GM21447 (cell line): ENCODE measurements at regions not wholly inside any gene's neighbourhood (a gene's known extent, or its start where the extent isn't known, plus 50 kb on each side); places are given as distances from the start of the nearest gene placed in this dataset.
A peak's percentile ranks its signal among the peaks of the same experiment; 100 is the strongest.
"Not testable (repeated sequence)": the region's sequence is repeated elsewhere in the genome, so short reads cannot be mapped to it uniquely, and the experiment has no call there.

Source experiments
- ATAC-seq: cut with Tn5 transposase; IDR thresholded peaks from one replicate; pipeline ENCODE4 v1.9.1; 2021; ENCODE audit not compliant: unreplicated experiment

DNA sequence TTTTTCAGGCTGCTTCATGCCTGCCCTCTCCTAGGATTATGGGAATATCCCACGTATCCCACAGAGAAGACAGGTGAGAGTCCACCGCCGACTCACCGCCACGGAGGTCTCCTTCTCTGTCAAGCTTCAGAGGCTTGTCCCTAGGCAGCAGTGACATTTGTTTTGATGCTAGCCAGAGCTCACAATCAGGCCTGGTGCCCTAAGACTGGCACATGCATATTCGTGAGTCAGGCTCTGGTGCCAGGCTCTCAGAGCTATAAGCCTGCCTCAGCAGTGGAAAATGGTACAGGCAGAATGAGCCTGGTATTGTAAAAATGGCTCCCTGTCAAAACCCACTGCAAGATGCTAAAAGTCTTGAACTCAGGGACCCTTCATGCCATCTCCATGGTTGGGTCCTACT lies 65.5 kb downstream of the RBMY1A1 start:
- no peak for ATAC-seq

DNA sequence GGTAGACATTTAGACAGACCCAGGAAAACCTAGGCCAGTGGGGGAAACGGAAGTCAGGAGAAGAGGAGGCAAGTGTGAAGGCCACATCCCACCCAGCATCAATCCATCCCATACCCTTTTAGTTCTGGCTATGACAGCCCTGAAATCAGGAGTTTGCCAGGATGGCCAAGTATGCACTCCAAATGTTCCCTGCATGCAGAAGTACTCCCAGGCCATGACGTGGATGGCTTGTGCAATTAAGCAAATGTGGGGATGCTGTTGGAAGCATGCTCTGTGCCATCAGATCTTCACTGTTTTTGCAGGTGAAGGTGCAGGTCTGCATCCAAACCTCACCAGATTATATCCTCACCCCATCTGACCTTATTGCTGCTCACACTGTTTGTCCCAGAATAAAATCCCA lies 66.8 kb downstream of the RBMY1A1 start:
- no peak for ATAC-seq

DNA sequence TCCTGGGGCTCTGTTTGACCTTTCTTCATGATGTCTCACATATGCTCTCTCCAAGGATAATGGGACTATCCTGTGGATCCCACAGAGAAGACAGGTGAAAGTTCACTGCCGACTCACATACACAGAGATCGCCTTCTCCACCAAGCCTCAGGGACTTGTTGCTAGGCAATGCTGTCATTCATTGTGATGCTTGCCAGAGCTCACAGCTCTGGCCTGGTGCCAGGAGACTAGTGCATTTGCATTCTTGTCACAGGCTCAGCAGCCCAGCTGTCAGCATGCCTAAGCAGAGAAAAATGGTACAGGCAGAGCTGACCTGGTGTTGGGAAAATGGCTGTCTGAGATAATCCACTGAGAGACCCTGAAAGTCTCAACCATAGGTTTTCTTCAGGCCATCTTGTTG lies 67.9 kb downstream of the RBMY1A1 start:
- ATAC-seq: no peak

DNA sequence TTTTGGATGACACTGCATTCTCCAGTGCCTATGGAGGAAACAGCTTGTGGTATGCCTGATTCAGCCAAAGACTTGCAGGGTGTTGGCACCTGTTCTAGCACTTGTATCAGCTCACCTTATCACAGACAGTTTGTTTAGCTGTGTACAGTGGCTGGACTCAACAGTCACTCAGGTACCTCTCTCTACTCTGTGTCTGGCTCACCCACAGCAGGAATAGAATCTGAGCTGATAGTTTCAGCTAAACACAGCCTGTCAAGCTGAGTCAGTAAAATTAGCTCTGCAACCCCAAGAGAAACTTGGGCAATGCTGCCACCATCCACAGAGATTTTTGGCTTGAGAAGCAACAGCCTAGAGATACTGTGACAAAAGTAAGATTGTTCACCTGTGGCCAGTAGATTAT lies 101.5 kb downstream of the RBMY1A1 start:
- no peak for ATAC-seq

DNA sequence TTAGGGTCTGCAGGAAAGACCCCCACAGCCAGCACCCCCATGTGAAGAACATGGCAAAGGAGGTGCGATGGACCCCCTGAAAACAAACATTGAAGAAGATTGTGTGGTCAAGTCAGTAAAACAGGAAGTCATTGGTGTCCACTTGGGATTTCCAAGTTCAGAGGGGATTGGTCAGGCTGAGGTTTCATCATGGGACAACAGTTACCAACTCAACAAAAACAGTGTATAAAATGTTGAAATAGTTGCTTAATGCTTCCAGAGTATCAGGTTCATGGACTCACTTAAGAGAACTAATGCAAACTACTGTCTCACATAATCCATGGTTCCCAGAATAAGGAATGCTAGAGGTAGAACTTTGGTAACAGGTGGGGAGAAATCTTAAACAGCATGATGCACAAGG lies 115.8 kb downstream of the RBMY1A1 start:
- no peak for ATAC-seq

DNA sequence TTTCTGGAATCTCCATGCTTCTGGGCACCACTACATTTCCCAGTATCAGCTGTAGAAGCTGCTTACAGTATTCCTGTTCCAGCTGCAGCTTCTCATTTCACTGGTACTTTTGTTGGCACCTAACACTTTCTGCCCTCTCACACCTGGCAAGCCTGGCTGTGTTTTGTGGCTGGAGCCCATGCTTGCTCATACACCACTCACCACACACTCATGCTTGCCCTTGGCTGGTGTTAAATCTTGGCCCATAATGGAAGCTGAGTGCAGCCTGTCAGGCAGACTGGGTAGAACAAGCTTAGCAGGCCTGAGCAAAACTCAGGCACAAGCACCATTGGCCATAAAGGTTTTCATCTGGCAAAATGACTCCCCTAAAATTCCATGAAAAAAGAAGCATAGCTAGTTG lies 124.4 kb downstream of the RBMY1A1 start:
- not testable (repeated sequence) for ATAC-seq

DNA sequence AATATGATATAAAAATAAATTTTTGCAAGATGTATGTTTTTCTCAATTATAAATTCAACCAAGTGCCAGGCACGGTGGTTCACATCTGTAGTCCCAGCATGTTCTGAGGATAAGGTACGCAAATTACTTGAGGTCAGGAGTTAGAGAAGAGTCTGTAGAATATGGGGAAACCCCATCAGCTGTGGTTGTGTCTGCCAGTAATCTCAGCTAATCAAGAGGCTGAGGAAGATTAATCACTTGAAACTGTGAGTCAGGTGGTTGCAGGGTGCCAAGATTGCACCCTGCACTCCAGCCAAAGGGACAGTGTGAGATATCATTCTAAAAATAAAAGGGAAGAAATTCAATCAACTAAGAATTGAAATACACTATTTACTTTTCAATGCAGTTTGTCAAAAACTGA lies 144.9 kb downstream of the RBMY1A1 start:
- ATAC-seq: peak; percentile 46

DNA sequence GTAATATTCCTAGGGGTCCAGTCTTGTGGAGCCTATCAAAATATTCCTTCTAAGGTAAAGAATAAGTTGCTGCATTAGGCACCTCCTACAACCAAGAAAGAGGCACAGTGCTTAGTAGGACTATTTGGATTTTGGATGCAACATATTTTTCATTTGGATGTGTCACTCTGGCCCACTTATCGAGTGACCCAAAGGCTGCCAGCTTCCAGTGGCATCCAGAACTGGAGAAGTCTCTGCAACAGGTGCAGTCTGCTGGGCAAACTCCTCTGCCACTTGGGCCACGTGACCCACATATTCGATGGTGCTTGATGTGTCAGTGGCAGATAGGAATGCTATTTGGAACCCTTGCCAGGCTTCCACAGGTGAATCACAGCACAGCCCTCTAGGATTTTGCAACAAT lies 151.7 kb downstream of the RBMY1A1 start:
- ATAC-seq: not testable (repeated sequence)

DNA sequence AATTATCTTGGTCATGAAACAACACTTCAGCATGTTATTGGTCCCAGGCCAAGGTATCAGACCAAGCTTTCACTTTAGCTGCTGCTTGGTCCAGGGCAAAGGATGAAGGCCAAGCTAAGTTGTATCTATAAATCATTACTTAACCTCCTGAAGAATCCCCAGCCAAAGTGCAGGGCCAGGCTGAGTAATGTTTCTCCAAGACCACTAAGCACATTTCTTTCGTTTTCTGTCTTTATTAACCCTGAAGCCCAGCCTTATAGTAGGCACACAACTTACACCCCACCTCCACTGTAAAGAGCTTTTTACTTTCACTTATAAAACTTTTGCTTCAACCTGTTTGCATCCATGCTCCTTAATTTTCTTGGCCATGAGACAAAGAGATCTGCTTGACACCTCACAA lies 167.3 kb downstream of the RBMY1A1 start:
- not testable (repeated sequence) for ATAC-seq

DNA sequence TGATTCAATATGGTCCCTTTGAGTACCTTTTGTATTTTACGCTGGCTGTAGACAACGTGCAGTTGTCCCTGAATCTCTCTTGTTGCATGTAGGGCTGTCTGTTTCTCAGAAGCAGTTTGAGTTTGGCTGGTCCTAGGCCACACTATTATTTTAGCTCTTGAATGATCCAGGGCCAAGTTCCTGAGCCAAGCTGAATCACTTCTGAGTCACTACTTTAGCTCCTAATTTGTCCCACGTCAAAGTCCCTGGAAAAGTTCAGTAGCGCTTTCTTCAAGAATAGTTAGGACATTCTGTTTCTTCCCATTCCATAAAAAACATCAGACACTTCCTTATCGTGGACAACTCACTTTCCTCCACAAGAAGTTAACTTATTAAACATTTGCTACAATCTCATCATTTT lies 168.2 kb downstream of the RBMY1A1 start:
- ATAC-seq: not testable (repeated sequence)

DNA sequence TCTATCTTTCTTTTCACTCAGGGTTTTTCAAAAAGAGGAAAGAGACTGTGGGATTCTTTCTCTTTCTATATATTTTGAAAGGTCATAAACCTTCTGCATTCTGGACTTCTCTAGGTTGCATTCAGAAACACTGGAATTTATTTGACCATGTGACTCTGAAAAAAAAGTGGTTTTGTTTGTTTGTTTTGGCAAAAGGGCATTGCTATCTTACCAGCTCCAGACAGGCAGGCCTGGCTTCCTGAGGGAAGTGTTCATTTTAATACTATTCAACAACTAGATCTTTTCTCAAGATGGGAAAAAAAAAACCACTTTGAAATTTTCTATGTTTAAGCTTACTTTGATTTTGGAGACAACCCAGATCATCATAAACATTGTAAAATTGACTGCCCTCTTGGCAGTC lies 170.6 kb downstream of the RBMY1A1 start:
- ATAC-seq: no peak

DNA sequence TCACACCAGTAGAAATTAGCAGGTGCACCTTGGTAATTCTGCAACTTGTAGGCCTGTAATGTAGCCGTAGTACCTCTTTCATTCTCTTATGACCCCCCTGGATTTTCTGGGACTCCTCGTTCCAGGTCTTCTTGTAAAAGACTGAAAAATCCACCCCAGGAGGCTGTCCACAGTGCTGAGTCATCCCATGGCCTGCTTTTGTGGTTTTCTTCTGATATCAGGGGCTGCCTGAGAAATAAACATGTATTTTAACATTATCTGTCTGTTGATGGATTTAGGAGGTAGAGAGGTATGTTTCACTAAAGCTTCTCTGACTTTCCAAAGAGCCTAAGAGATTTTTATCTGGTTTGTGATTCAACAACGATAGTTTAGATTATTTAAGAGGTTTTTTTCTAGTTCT lies 171.9 kb downstream of the RBMY1A1 start:
- not testable (repeated sequence) for ATAC-seq

DNA sequence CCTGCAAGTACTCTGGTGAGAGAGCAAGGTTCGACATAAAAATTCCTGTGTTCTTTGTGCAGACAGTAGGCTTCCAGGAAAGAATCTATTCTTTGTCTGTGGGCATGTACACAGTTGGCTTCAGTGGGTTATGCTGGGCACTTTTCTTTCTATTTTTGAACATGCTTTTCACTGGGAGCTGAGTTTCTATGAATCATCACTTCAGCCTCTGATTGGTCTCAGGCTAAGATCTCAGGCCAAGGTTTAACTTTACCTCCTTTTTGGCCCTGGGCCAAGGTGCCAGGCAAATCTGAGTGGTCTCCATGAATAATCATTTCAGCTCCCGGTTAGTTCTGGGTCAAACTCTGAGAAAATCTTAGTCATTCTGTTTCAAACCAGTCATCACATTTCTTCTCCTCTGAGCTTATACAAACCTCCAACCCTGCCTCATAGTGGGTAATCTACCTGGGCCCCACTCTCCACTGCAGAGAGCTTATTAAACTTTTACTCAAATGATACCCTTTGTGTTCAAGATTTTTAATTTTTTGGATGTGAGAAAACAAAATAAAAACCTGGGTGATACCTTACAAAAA lies 158.8 kb downstream of the RBMY1D start:
- not testable (repeated sequence) for ATAC-seq

DNA sequence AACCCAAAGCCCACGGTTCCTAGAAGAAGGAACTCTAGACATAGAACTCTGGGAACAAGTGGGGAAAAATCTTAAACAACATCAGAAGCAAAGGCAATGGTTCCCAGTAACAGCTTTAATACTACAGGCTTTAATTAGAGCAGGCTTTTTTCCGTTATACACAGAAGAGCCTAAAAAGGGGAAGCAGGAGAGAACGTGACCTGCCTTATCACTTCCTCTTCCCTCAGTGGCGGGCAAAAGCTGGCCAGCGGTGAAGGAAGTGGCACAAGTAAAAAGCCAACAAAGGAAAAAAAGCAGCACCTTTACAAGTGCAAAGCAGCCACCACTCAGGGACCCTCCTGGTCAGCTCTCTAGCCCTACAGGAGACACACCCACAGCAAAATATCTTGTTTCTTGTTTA lies 149.3 kb downstream of the RBMY1D start:
- ATAC-seq: not testable (repeated sequence)

DNA sequence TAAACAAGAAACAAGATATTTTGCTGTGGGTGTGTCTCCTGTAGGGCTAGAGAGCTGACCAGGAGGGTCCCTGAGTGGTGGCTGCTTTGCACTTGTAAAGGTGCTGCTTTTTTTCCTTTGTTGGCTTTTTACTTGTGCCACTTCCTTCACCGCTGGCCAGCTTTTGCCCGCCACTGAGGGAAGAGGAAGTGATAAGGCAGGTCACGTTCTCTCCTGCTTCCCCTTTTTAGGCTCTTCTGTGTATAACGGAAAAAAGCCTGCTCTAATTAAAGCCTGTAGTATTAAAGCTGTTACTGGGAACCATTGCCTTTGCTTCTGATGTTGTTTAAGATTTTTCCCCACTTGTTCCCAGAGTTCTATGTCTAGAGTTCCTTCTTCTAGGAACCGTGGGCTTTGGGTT lies 134.1 kb downstream of the RBMY1D start:
- not testable (repeated sequence) for ATAC-seq

DNA sequence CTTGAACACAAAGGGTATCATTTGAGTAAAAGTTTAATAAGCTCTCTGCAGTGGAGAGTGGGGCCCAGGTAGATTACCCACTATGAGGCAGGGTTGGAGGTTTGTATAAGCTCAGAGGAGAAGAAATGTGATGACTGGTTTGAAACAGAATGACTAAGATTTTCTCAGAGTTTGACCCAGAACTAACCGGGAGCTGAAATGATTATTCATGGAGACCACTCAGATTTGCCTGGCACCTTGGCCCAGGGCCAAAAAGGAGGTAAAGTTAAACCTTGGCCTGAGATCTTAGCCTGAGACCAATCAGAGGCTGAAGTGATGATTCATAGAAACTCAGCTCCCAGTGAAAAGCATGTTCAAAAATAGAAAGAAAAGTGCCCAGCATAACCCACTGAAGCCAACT lies 126.5 kb downstream of the RBMY1D start:
- ATAC-seq: not testable (repeated sequence)

DNA sequence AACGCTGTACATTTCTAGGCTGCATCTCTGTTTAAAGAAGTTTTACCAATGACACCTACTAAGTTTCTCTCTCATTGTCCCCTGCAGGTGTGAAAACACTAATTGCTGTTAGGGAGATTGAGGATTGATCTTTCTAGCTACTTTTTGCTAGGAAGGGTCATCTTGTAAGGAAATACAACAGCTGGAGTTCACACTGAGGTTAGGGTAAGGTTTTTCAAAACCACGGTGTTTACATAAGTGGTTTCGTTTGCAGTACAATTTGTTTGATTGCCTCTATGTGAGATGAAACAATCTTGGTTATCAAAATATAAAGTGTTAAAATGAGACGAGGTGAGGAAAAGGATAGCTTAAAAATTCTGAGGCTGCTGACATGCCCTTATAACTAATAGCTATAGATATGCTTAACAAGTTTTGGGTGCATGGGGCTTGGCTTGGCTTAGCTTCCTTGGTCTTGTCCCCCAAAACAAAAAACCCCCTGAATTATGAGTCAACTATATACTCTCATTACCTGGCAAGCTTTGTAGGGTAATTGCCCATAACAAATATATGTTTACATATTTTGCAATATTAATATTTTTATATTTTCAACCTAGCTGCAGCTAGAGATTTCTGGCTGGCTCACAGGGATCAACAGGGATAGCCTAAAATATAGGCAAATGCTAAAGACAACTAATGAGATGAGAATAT lies 112.0 kb downstream of the RBMY1D start:
- ATAC-seq: peak; percentile 60

DNA sequence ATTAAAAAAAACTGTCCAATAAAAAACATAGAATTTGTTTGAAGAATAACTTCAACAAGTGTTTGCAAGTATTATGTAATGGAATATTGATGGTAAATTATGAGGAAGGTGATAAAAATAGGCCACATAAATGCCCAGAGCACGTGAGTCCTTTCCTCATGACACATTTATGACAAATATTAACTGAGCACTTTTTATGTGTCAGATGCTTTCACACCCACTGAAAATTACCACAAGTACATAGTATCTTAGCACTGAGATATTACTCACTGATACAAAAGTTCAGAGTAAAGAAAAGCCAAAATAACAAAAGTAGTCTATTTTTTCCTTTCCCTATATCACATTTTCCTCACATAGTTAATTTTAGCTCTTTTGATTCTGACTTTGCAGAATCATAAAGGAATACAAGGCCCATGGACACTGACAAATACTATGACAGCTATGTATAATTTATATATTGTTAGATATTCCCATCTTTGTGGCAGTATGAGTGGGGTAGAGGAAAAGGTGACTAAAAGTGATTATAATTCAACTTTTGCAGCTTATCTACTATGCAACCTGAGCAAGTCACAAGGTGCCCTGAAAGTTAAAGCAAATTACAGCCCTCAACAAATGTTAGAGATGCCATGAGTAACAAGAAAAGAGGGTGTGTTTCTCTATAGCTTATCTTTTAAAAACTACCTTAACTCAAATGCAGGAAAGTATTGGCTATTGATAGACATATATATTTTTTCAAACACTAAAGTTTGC lies 80.7 kb downstream of the RBMY1D start:
- ATAC-seq: no peak

DNA sequence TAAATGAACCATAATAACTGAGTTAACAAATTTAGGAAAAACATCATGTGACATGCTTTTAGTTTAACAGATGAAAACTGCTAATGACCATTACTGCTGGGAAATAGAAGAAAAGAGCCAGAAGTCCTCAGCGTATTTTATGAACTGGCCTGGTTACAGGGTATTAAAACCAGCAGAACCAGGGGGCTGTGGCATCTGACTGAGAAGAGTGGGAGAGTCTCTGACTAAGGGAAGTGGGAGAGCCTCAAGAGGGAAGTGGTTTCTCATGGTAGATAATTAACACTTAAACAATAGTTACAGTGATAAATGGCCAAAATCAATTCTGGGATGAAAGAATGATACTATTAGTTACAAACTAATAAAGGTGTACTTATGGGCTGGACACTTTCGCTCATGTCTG lies 79.8 kb downstream of the RBMY1D start:
- no peak for ATAC-seq

DNA sequence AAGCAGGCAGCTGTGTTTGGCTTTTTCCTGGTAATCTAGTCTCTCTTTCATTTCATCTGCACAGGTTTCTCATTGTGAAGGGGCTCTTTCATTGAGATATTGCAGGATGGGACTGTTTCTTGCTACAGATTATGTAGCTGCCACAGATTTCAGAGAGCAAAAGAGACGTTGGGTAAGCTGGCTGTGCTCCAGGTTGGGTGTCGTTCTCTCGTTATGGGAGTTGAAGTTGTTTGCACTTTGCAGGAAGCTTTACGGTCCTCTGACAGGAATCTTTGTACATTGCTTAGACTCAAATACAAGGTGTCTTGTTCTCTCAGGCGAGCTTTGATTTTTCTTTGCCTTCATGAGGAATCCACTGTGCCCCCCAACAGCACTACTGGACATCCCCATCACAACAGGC lies 72.4 kb downstream of the RBMY1D start:
- no peak for ATAC-seq

DNA sequence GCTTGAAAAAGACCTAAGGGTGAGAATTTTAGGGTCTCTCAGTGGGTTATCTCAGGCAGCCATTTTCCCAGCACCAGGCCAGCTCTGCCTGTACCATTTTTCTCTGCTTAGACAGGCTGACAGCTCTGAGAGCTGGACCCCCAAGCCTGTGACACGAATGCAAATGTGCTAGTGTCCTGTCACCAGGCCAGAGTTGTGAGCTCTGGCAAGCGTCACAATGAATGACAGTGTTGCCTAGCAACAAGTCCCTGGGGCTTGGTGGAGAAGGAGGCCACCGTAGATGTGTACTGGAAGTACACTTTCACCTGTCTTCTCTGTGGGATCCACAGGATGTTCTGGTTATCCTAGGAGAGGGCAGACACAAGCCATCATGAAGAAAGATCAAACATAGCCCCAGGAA lies 66.7 kb downstream of the RBMY1D start:
- ATAC-seq: no peak
